ENCODE measurements at regions not wholly inside any gene's neighbourhood (a gene's known extent, or its start where the extent isn't known, plus 50 kb on each side); places are given as distances from the start of the nearest gene placed in this dataset.

GRCh38 chr5:117829646-117830045, 1158.7 kb downstream of the DTWD2 start:
- TF ChIP-seq EP300 (IDR thresholded peaks at IDR 0.05) (no peak), CTCF (IDR thresholded peaks at IDR 0.05) (no peak), POLR2AphosphoS5 (IDR thresholded peaks at IDR 0.05) (no peak)
